ENCODE measurements at regions not wholly inside any gene's neighbourhood (a gene's known extent, or its start where the extent isn't known, plus 50 kb on each side); places are given as distances from the start of the nearest gene placed in this dataset.

- no peak overlapping the region for H3K9ac ChIP-seq (ENCODE audit: low read depth, low read length)
- H3K36me3 ChIP-seq (ENCODE audit: insufficient read depth, low read length), result no peaks in the 10 kb centered on the region
- H3K4me1 ChIP-seq (ENCODE audit: insufficient read depth, low read length), result no peaks in the 10 kb centered on the region
- H3K9me3 ChIP-seq (ENCODE audit: control insufficient read depth, insufficient read depth, low read length), result no peaks in the 10 kb centered on the region; the same call in 1 of the 2 replicates
These were observed 520.7 kb downstream of the TRHDE start for GRCh38 chr12:72792889-72793288.

DNA sequence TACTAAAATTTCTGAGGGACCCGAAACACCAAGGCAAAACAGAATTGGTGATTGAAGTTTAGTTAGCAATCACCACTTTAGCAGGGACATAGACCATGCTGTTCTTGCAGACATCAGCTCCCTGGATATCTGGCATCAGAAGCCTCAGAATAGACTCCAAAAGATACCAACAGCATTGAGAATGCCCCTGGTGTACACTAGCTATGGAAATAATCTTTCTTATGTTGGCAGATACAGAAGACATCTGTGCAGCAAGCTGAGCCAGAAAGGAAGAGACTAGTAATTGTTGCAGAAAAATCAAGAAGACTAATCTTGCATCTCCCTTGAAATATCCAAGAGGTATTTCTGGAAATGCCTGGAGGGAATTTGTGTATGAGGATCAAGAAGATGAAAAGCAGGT is 521.6 kb downstream of the TRHDE start:
- no peaks in the 10 kb centered on the region for H3K36me3 ChIP-seq (ENCODE audit: insufficient read depth, low read length)
- H3K4me1 ChIP-seq (ENCODE audit: insufficient read depth, low read length), result no peaks in the 10 kb centered on the region
- no peak overlapping the region for H3K9ac ChIP-seq (ENCODE audit: low read depth, low read length)
- no peaks in the 10 kb centered on the region; the same call in 1 of the 2 replicates for H3K9me3 ChIP-seq (ENCODE audit: control insufficient read depth, insufficient read depth, low read length)

DNA sequence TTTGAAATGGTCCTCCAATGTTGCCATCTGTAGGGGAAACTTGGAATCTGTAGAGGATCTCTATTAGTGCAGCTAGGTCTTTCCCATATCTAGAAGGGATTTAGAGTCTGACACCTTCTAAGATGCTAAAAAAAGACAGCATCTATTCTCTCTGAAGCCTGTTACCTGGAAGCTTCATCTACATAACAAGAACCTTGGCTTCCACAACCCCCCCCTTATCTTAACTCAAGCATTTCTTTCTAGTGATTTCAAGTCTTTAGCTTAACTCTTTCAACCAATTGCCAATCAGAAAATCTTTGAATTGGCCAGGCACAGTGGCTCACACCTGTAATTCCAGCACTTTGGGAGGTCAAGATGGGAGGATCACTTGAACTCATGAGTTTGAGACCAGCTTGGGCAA is 543.3 kb downstream of the TRHDE start:
- Histone ChIP-seq H3K9ac (ENCODE audit: low read depth, low read length) (no peak overlapping the region), H3K36me3 (ENCODE audit: insufficient read depth, low read length) (peaks cover 5% of the 10 kb centered on the region; the same call in 1 of the 2 replicates), H3K4me1 (ENCODE audit: insufficient read depth, low read length) (no peaks in the 10 kb centered on the region), H3K9me3 (ENCODE audit: control insufficient read depth, insufficient read depth, low read length) (peaks cover 29% of the 10 kb centered on the region)

GRCh38 chr12:72828662-72829324 is 556.6 kb downstream of the TRHDE start:
- Histone ChIP-seq H3K4me1 (ENCODE audit: insufficient read depth, low read length) (peaks cover 7% of the 10 kb centered on the region; the same call in 1 of the 2 replicates), H3K9ac (ENCODE audit: low read depth, low read length) (no peak overlapping the region), H3K36me3 (ENCODE audit: insufficient read depth, low read length) (no peaks in the 10 kb centered on the region; the same call in 1 of the 2 replicates), H3K9me3 (ENCODE audit: control insufficient read depth, insufficient read depth, low read length) (0 out of 2 replicates have a peak, but pooled peaks cover 7% of the 10 kb centered on the region)

- Histone ChIP-seq H3K36me3 (ENCODE audit: insufficient read depth, low read length) (no peaks in the 10 kb centered on the region), H3K9me3 (ENCODE audit: control insufficient read depth, insufficient read depth, low read length) (no peaks in the 10 kb centered on the region), H3K9ac (ENCODE audit: low read depth, low read length) (no peak overlapping the region)
These were observed 557.7 kb downstream of the TRHDE start for GRCh38 chr12:72829838-72830237.

DNA sequence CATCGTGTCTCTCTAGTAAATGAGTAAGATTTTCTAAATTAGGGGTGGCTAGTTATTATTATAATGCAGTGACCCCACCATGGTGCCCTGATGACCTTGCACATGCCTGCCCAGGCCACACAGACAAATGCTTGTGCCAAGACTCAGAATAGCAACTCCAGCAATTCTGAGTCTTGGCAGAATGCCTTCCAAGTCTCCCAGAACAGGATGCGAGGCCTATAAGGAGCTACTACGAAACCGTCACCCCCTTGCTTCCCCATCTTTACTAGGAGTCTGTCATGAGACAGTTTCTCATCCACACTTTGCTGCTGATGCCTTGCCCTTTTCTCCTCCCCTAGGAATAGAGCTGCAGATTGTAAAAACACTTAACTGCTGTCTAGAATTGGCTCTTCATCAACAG is 559.9 kb downstream of the TRHDE start:
- no peak overlapping the region for H3K9ac ChIP-seq (ENCODE audit: low read depth, low read length)
- no peaks in the 10 kb centered on the region for H3K36me3 ChIP-seq (ENCODE audit: insufficient read depth, low read length)
- H3K9me3 ChIP-seq (ENCODE audit: control insufficient read depth, insufficient read depth, low read length), result no peaks in the 10 kb centered on the region; the same call in 1 of the 2 replicates
- H3K4me1 ChIP-seq (ENCODE audit: insufficient read depth, low read length), result peaks cover 10% of the 10 kb centered on the region; the same call in 1 of the 2 replicates

More at GRCh38 chr12:72829838-72830237, 557.7 kb downstream of the TRHDE start:
- H3K4me1 ChIP-seq (ENCODE audit: insufficient read depth, low read length), result peaks cover 10% of the 10 kb centered on the region; the same call in 1 of the 2 replicates

GRCh38 chr12:72836194-72836593 is 564.0 kb downstream of the TRHDE start:
- no peak overlapping the region for H3K9ac ChIP-seq (ENCODE audit: low read depth, low read length)
- H3K36me3 ChIP-seq (ENCODE audit: insufficient read depth, low read length), result no peaks in the 10 kb centered on the region
- peaks cover 10% of the 10 kb centered on the region; the same call in 1 of the 2 replicates for H3K4me1 ChIP-seq (ENCODE audit: insufficient read depth, low read length)
- H3K9me3 ChIP-seq (ENCODE audit: control insufficient read depth, insufficient read depth, low read length), result no peaks in the 10 kb centered on the region; the same call in 1 of the 2 replicates

GRCh38 chr12:72839696-72840095 is 567.5 kb downstream of the TRHDE start:
- Histone ChIP-seq H3K9me3 (ENCODE audit: control insufficient read depth, insufficient read depth, low read length) (peaks cover 5% of the 10 kb centered on the region; the same call in 1 of the 2 replicates), H3K4me1 (ENCODE audit: insufficient read depth, low read length) (no peaks in the 10 kb centered on the region), H3K9ac (ENCODE audit: low read depth, low read length) (no peak overlapping the region), H3K36me3 (ENCODE audit: insufficient read depth, low read length) (no peaks in the 10 kb centered on the region)

DNA sequence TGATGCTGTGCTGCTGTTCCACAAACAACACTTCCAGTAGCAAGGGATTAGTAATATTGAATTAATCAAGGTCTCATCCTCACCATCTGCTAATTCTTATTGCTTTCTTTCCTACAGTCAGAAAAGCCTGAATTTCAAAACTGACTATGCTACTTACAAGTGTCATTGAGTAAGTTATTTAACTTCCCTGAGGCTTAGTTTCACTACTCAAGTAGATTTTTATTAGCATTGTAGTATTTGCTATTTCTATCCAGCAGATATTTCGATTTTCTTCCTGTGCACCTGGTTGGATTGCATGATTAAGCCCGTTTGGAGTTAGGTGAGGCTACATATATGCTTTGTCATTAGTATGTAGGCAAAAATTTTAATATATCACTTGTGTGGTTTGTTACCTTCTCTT is 591.5 kb downstream of the TRHDE start:
- no peaks in the 10 kb centered on the region for H3K4me1 ChIP-seq (ENCODE audit: insufficient read depth, low read length)
- no peaks in the 10 kb centered on the region for H3K9me3 ChIP-seq (ENCODE audit: control insufficient read depth, insufficient read depth, low read length)
- H3K36me3 ChIP-seq (ENCODE audit: insufficient read depth, low read length), result no peaks in the 10 kb centered on the region
- H3K9ac ChIP-seq (ENCODE audit: low read depth, low read length), result no peak overlapping the region

- Histone ChIP-seq H3K4me1 (ENCODE audit: insufficient read depth, low read length) (no peaks in the 10 kb centered on the region), H3K36me3 (ENCODE audit: insufficient read depth, low read length) (no peaks in the 10 kb centered on the region), H3K9me3 (ENCODE audit: control insufficient read depth, insufficient read depth, low read length) (no peaks in the 10 kb centered on the region), H3K9ac (ENCODE audit: low read depth, low read length) (no peak overlapping the region)
These were observed 593.8 kb downstream of the TRHDE start for GRCh38 chr12:72865921-72866320.

DNA sequence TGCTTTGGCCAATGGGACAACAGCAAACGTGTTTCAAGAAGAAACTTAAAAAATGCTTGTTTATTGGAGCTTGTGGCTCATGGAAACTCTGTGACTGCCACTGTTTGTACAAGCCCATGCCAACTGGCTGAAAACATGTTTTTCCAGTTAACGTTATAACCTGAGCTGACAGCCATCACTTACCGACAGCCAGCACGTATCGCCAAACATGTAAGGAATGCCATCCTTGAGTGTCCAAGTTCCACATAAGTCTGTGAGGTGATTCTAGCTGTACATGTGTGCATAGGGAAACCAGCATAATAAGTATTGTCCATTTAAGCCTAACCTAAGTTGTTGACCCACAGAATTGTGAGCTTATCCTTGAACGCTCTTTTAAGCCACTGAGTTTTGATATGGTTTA is 596.9 kb downstream of the TRHDE start:
- Histone ChIP-seq H3K9me3 (ENCODE audit: control insufficient read depth, insufficient read depth, low read length) (no peaks in the 10 kb centered on the region), H3K36me3 (ENCODE audit: insufficient read depth, low read length) (no peaks in the 10 kb centered on the region), H3K4me1 (ENCODE audit: insufficient read depth, low read length) (peaks cover 10% of the 10 kb centered on the region; the same call in 1 of the 2 replicates), H3K9ac (ENCODE audit: low read depth, low read length) (no peak overlapping the region)

DNA sequence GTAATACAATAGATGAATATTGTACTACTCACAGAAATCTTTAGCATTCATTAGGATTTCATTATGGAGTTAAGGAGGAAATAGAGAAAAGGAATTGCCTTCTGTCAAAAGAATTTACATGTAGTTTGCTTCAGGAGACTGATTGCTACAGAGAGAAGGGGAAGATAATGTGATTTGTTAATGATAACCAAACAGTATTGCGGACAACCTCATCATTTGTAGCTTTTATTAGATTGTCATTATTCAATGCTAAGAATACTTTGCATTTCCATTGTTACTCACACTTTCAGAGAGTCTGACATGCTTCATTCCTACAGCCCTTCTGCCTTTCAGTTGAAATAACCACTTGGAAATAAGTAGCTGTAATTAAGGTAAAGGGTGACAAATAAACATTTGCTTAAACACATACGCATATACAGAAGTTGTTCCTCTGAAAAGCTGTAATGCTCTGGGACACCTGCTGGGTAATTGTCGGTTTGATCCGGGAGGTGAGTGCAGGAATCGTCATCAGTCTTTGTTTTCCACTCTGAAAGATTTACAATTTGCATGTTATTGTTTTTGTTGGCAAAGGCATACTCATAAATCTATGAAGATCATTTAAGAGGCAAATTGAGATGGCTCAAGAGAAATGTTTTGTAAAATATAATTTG is 600.2 kb downstream of the TRHDE start:
- Histone ChIP-seq H3K9me3 (ENCODE audit: control insufficient read depth, insufficient read depth, low read length) (peaks cover 8% of the 10 kb centered on the region), H3K9ac (ENCODE audit: low read depth, low read length) (no peak overlapping the region), H3K4me1 (ENCODE audit: insufficient read depth, low read length) (peaks cover 10% of the 10 kb centered on the region; the same call in 1 of the 2 replicates), H3K36me3 (ENCODE audit: insufficient read depth, low read length) (no peaks in the 10 kb centered on the region)

DNA sequence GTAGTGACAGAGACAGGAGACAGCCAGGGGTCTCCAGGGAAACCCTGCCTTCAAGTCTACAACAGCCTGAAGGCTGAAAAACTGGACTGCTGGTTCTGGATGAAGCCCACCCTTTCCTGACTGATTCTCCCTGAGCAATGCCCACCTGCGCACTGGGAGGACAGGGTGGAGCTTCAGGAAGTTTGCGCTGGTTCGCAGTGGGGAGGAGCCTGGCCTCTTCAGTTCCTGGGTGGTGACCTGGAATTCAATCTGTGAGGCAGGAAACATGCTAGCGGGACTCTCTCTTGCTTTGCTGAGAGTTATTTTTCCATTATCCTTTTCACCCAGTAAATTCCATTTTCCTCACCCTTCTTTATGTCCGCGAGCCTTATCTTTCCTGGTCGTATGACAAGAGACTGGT is 600.8 kb downstream of the TRHDE start:
- Histone ChIP-seq H3K36me3 (ENCODE audit: insufficient read depth, low read length) (no peaks in the 10 kb centered on the region), H3K9ac (ENCODE audit: low read depth, low read length) (no peak overlapping the region), H3K9me3 (ENCODE audit: control insufficient read depth, insufficient read depth, low read length) (peaks cover 8% of the 10 kb centered on the region), H3K4me1 (ENCODE audit: insufficient read depth, low read length) (peaks cover 10% of the 10 kb centered on the region; the same call in 1 of the 2 replicates)

DNA sequence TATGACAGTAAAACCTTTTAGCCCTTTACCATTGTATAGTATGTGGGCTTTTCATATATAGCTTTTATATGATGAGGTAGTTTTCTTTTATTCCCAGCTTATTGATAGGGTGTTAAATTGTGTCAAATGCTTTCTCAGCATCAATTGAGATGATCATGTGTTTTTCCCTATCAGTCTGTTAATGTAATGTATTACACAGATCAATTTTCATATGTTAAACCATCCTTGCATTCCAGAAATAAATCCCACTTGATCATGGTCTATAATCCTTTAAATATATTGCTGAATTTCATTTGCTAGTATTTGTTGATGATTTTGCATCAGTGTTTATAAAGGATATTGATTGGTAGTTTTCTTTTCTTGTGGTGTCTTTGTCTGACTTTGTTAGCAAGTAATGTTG is 603.9 kb downstream of the TRHDE start:
- H3K4me1 ChIP-seq (ENCODE audit: insufficient read depth, low read length), result peaks cover 10% of the 10 kb centered on the region; the same call in 1 of the 2 replicates
- no peak overlapping the region for H3K9ac ChIP-seq (ENCODE audit: low read depth, low read length)
- H3K36me3 ChIP-seq (ENCODE audit: insufficient read depth, low read length), result no peaks in the 10 kb centered on the region
- peaks cover 8% of the 10 kb centered on the region for H3K9me3 ChIP-seq (ENCODE audit: control insufficient read depth, insufficient read depth, low read length)

DNA sequence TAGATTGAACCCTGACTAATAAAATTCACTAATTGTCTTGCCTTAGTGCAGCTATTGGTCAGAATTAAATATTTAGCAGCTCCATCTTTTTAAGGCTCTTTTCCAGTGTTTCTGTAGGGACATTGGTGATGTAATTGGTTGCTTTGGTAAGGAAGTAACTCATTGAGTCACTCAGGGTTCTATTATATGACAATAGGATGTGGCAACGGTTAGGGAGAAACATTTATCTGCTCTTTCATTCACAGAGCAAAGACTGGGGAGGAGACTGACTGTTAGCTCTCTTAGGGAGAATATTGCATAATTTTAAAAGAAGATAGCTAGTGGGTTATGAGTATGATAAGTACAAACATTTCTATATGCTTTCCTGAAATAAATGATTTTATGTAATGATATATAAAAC is 616.5 kb downstream of the TRHDE start:
- Histone ChIP-seq H3K4me1 (ENCODE audit: insufficient read depth, low read length) (peaks cover 21% of the 10 kb centered on the region; the same call in 1 of the 2 replicates), H3K9ac (ENCODE audit: low read depth, low read length) (no peak overlapping the region), H3K36me3 (ENCODE audit: insufficient read depth, low read length) (no peaks in the 10 kb centered on the region), H3K9me3 (ENCODE audit: control insufficient read depth, insufficient read depth, low read length) (no peaks in the 10 kb centered on the region)

All from ES-I3 (cell line).